CMK (cell line): ENCODE measurements at regions not wholly inside any gene's neighbourhood (a gene's known extent, or its start where the extent isn't known, plus 50 kb on each side); places are given as distances from the start of the nearest gene placed in this dataset.

Experiments used
- DNase-seq: peaks from one replicate; pipeline ENCODE4 v3.0.0-alpha.2; 2010; ENCODE audit warnings: low read depth

GRCh38 chr9:27750566-27750965 is 177.3 kb upstream of the C9orf72 start:
- no peak for DNase-seq

- DNase-seq, result no peak
Observed at GRCh38 chr9:27752069-27752468, 178.8 kb upstream of the C9orf72 start.

DNA sequence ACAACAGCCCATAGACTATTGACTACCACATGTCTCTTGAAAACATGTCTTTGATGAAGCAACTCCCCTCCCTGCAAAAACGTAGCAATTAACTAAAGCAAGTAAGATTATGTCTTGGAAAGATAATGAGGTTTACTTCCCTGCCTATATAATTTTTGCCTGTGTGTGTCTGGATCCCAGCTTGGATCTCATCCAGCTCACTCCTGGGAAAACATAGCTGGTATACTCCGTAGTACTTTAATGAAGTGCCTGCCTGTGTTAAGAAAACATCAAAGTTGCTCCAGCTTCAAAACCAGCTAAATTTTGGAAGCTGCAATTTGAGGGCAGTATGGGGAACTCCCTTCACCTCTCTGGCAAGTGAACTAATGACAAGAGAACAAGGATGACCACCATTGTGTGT is 182.6 kb upstream of the C9orf72 start:
- no peak for DNase-seq

GRCh38 chr9:27756418-27756817 is 183.1 kb upstream of the C9orf72 start:
- DNase-seq, result no peak

GRCh38 chr9:27763831-27764230 is 190.6 kb upstream of the C9orf72 start:
- DNase-seq, result no peak

GRCh38 chr9:27765266-27766072 is 192.2 kb upstream of the C9orf72 start:
- DNase-seq, result no peak

- DNase-seq, result no peak
Observed at GRCh38 chr9:27766073-27766835, 193.0 kb upstream of the C9orf72 start.

GRCh38 chr9:27768781-27769180 is 195.5 kb upstream of the C9orf72 start:
- DNase-seq, result no peak

DNA sequence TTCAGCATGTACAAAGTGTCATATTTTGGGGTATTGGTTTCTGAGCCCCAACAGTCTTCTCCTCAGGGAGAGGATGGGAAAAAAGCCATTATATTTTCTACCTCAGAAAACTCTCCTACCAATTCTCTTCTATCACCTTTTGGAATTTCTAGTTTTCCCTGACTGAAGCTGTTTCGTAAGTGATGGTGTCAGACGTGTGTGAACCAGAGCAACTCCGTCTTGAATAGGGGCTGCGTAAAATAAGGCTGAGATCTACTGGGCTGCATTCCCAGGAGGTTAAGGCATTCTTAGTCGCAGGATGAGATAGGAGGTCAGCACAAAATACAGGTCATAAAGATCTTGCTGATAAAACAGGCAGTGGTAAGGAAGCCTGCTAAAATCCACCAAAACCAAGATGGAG is 197.3 kb upstream of the C9orf72 start:
- no peak for DNase-seq

DNA sequence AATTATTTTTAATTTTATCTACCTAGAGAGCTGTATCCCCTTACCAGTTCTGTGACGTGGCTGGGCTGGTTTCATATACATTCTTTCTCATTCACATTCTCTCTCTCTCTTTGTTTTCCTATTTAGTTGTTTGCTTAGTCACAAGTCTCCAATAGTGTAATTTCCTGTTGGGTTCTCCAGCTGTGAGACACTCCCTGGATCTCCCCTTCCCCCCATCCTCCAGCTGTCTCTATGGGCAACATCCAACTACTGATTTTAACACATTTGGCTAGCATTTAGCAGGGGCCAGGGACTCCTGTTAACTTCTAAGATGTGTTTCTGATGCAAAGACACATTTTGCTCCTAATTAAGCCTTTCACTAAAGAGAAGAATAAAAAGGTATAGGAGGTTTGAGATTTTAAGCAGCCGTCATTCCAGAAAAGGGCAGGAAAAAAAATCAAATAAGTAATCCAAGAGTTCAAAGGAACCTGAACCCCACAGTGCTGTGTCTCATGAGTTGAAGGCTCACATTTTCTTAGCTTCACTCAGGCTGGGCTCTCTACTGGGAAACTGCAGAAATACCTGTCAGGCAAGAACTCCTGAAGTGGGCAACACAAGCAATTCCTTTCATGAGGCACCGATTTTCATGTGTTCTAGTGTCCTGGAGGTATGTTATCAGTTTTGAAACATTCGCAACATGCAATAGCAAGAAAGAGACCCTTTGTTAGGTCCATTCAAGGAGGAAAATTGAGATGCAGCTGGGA is 198.7 kb upstream of the C9orf72 start:
- no peak for DNase-seq

DNA sequence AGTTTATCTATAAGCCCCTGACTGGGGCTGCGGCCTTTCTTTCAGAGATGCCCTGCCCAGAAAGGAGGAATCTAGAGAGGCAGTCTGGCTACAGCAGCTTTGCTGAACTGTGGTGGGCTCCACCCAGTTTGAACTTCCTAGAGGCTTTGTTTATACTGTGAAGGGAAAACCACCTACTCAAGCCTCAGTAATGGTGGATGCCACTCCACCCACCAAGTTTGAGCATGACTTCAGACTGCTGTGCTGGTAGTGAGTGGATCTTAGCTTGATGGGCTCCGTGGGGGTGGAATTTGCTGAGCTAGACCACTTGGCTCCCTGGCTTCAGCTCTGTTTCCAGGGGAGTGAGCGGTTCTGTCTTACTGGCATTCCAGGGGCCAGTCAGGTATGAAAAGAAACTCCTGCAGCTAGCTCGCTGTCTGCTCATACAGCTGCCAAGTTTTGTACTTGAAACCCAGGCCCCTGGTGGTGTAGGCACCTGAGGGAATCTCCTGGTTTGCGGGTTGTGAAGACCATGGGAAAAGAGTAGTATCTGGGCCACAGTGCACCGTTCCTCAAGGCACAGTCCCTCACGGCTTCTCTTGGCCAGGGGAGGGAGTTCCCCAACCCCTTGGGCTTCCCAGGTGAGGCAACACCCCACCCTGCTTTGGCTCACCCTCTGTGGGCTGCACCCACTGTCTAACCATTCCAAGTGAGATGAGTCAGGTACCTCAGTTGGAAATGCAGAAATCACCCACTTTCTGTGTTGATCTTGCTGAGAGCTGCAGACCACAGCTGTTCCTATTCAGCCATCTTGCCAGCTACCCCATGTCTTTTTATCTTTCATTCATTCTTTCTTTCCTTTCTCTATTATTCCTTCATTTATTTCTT is 211.8 kb upstream of the C9orf72 start:
- DNase-seq, result no peak

DNA sequence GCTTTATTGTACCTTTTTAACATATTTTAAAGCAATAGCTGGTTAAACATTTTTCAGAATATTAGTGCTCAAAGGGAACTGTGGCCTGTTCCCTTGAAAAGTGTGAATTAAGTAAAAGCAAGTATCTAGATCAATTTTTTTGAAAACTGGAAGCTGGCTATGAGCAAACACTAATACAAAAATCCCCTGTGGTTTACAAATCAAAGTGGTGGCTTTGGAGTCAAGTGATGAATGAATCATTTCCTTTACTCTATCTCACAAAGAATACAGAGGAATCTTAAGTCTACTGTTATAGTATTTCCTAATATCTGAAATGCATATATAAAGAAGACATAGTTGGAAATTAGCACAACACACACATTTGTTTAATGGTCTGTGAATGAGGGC is 212.4 kb upstream of the C9orf72 start:
- DNase-seq, result no peak

- no peak for DNase-seq
Observed at GRCh38 chr9:27787891-27788290, 214.6 kb upstream of the C9orf72 start.

- no peak for DNase-seq
Observed at GRCh38 chr9:27791311-27791710, 218.0 kb upstream of the C9orf72 start.

- no peak for DNase-seq
Observed at GRCh38 chr9:27792971-27793689, 219.8 kb upstream of the C9orf72 start.

DNA sequence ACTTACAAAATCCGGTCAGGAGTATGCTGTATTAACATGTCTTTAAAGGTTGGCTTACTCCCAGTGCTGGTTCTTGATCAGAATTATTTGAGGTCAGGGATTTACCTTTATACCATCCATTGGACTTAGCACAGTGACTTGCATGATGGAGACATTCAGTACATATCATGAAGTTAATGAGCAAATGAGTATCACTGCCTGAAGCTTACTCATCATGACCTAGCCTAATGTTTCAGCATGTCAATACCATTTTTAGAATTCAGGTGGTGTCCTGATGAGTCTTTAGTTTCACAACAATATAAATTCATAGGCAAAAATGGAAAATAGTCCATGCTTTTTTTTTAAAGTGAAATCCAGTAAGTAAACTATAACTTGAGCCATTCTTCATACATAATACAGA is 226.0 kb upstream of the C9orf72 start:
- no peak for DNase-seq

DNA sequence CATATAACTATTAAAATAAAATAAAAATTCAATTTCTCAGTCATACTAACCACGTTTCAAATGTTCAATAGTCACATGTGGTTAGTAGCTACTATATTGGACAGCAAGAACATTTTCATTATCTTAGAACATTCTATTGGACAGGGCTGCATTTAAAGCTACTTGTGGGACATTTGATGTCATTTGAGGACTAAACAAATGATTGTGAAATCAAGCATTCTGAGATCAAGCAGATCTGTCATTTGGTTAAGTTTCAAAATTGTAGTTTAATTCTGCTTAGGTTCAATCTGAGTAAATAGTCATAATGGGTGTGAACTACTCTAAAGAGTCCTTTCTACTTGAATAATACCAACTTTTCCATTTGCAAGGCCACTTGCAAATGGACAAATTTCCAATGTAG is 226.9 kb upstream of the C9orf72 start:
- DNase-seq, result no peak

GRCh38 chr9:27800692-27801370 is 227.6 kb upstream of the C9orf72 start:
- DNase-seq, result no peak

GRCh38 chr9:27801545-27801944 is 228.3 kb upstream of the C9orf72 start:
- no peak for DNase-seq

GRCh38 chr9:27802418-27802817 is 229.1 kb upstream of the C9orf72 start:
- no peak for DNase-seq

DNA sequence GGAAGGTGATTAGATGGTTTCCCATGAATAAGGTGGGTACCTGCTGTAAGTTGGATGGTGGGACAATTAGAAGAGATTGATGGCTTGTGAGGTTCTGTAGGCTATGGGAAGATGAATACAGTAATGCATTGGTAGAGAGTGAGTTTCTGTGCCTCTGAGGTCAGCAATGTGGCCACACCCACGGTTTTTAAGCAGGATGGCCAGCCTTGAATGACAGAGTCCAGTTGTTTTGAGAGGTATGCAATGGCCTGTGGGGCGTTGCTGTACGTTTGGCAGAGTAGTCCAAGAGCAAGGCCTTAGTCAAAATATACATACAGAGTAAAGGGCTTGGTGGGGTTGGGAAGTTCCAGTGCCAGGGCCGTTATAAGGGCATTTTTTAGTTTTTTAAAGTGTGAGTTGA is 235.6 kb upstream of the C9orf72 start:
- DNase-seq, result no peak
